Activated CD4-positive, alpha-beta T cell treated with anti-CD3 and anti-CD28 coated beads for 1 hour (primary cell): ENCODE measurements at regions not wholly inside any gene's neighbourhood (a gene's known extent, or its start where the extent isn't known, plus 50 kb on each side); places are given as distances from the start of the nearest gene placed in this dataset.

Experiments used
- DNase-seq: peaks from one replicate; pipeline ENCODE4 v3.0.0-alpha.2; 2020

DNA sequence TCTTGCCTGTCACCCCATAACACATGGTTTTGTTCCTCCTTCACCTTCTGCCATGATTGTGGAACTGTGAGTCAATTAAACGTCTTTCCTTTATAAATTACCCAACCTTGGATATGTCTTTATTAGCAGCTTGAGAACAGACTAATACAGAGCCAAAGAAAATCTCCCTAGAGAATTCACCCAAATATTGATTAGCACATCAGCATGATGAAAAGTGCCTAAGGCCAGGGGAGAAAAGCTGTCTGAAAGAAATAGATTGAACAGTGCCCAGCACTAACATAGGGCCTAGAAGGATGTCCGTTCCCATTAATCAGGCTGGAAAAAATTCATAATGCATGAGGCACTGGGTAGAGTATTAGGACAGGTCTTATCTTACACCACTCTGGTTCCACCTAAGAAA is 111.9 kb upstream of the CALN1 start:
- no peak for DNase-seq

DNA sequence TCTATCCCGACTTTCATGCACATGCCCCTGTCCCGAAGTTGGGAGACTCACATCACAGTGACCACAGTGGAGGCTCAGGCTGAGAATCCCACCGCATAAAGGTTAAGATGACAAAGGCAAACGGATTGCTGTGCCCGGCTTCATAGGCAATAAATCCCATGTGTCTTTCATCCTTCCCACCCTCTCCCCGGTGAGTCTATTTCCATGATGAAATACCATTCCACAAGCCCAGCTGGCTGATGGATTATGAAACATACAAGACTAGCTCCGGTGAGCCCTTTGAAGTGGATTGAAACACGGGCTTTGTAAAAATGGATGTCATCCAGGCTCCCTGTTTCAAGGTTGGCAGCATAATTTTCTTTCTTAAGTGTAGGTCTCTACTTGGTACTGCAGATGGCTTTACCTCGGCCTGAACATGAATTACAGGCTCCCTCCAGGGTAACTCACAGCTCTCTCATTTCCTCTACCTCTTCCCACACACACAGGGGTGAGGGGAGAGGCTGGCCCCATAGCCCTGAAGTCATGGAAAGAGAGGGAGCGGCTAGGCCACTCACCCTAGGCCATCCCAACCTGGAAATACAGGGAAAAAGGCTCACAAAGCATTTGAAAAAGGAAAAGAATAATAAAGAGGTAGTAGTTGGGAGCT is 92.0 kb upstream of the CALN1 start:
- no peak for DNase-seq

DNA sequence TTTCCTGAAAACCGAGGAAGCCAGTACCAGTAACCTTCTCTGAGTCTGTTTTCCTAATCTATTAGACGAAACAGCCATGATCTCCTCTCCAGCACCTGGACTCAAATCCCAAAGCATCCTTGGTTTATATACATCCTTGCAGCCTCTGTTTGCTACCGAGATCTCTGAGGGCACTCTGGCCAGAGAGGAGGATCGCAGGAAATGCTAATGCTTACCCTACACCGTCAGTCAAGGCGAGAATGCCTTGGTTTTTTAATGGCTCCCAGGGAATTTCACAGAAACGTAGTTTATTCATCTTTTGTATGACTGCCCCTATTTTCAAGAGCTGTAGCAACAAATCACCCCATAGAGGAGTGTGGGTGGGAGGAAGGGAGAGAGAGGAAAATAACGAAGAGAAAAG is 91.5 kb upstream of the CALN1 start:
- DNase-seq: no peak

DNA sequence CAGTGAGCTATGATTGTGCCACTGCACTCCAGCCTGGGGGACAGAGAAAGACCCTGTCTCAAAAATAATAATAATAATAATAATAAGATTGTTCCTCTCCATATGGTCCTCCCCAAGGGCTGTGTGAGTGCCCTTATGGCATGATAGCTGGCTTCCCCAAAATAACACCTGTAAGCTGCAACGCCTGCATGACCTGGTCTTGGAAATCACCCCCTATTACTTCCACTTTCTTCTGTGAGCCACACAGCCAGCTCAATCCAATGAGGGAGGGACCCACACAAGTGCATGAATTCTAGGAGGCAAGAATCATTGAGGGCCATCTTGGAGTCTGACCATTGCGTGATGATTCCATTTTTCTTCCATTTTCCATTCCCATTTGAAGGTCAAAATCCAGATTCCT is 82.7 kb upstream of the CALN1 start:
- no peak for DNase-seq

DNA sequence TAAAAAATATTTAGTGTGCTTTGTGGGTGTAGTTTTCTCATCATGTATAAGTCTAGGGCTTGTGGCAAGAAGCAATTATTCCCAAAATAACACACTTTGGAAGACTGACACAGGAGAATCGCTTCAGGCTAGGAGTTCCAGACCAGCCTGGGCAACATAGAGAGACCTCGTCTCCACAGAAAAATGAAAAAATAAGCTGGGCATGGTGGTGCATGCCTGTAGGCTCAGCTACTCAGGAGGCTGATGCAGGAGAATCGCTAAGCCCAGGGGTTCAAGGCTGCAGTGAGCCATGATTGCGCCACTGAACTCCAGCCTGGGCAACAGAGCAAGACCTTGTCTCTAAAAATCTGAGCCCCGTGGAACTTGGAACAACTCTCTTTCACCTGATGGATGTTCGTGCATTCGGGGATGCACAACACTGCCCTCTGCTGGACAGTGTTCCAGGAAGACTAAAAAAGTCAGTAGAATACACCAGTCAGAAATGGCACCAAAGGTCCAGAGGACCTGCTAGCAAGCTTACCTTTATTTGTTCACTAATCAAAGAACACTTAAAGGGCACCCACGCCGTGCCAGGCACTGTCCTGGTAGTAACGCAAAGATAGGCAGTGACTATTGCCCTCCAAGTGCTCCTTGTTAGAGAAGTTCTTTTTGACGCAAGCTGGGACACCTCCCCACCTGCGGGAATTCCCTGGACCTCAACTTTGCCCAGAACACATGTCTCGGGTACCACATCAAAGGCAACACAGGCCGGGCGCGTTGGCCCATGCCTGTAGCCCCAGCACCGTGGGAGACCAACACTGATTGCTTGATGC is 81.9 kb upstream of the CALN1 start:
- peak; percentile 14 for DNase-seq

DNA sequence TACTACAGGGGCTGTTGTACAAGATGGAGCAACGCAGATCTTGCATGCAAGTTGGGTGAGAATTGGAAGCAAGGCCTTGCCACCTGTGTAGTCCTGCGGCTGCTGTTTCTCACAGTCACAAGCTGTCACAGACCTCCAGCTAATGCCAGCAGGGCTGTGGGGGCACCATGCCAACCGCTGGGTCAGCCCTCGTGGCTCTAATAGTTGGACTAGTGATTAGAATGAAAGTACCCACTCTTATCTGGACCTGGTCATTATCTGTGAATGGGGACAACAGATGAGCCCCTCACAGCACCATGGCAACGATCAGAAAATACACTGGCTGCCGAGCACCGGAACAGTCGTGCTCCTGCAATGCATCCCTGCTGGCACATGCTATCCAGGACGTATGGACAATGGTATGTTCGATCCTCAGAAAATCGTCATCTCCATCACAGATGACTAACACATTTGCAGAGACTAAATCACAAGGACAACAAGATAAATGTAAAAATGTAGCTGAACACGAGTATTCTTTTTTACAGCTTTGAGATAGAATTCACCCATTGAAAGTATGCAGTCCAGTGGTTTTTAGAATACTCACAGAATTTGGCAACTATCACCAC is 80.4 kb upstream of the CALN1 start:
- no peak for DNase-seq

DNA sequence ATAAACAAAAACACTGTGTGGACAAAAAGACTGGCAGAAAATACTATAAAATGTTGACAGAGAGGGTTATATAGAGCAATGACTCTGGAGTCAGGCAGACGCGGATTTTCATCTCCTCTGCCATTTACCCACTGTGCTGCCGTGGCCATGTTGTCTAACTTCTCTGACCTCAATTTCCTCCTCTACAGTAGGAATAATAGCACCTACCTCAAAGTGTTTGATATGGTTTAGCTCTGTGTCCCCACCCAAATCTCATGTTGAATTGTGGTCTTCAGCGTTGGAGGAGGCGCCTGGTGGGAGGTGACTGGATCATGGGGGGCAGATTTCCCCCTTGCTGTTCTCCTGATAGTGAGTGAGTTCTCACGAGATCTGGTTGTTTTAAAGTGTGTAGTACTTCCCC is 78.2 kb upstream of the CALN1 start:
- DNase-seq: no peak

DNA sequence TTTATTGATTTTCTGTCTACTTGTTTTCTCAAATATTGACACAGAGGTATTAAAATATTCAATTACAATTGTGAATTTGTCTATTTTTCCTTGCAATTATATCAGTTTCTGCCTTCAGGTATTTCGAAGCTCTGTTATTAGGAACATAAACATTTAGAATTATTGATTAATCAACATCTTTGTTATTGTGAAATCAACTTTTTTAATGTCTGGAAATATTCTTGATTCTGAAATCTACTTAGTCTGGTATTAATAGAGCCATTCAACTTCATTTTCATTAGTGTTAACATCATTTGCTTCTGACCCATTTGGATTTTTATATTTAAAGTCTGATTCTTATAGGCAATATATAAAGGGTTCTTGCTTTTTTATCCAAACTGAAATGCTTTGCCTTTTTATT is 69.8 kb upstream of the CALN1 start:
- no peak for DNase-seq

DNA sequence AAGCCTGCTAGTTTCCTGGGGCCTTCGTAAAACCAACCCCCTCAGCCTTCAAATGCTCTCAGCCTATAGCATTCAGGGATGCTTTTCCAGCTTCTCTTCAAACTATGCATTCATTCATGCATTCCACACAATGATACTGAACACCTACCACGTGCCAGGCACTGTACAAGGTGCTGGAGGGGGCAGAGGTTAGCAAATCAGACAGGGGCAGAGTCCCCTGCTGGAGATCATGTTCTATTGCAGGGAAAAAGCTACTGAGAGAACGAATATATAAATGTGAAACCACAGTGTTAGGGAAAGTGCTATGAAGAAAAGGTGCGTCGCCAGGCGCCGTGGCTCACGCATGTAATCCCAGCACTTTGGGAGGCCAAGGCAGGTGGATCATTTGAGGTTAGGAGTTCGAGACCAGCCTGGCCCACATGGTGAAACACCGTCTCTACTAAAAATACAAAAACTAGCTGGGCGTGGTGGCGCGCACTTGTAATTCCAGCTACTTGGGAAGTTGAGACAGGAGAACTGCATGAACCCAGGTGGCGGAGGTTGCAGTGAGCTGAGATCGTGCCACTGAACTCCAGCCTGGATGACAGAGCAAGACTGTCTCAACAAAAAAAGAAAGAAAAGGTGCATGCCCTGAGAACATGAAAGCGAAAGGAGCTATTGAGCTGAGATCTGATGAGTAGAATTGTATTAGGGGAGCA is 64.6 kb upstream of the CALN1 start:
- DNase-seq: no peak

DNA sequence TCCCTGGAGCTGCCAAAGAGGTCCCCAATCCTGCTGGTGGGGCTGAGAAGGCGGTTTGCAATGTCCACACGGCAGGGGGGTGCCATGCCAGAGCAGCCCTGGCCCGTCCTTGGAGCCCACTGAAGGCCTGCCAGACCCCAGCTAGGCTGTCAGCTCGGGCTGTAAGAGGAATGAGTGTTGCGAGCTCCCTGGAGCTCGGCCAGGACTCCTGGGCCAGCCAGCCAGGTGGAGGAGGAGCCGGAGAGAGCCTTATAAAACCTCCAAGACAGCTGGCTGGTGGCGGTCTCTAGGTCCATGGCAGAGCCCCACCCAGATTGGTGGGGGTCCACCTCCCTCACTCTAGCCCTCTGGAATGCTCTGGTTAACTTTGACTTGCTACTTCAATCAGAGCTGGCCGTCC is 55.1 kb upstream of the CALN1 start:
- no peak for DNase-seq

DNA sequence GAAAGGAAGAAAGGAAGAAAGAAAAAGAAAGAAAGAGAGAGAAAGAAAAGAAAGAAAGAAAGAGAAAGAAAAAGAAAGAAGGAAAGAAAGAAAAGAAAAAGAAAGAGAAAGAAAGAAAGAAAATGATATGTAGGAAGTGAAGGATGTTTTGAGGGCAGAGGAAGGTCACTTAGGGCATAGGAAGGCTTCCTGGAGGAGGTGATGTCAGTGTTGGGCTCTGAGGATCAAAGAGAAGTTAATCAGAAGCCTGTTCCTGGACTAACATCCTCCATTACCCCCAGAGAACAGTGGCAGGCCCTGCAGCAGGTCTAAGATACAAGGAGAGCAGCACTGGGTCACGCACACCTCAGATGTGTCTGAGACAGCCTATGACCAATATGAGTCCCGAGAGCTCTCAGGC is 54.7 kb upstream of the CALN1 start:
- no peak for DNase-seq

DNA sequence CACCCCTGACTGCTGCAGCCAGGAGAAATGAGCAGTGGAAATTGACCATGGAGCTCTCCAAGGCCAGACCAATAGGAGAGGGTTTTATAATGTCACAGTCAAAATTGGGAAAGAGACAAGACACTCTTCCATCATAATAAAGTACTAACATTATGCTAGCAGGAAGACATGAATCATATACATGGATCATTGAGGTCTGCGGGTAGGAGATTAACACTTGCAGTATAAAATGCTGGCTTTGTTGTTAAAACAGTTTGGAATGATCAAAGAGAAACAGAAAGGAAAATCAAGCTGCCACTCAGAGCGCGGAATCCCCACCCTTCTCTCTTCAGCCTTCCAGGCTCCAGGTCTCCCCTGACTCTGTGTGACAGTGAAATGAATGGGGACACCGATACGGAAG is 53.4 kb upstream of the CALN1 start:
- no peak for DNase-seq

DNA sequence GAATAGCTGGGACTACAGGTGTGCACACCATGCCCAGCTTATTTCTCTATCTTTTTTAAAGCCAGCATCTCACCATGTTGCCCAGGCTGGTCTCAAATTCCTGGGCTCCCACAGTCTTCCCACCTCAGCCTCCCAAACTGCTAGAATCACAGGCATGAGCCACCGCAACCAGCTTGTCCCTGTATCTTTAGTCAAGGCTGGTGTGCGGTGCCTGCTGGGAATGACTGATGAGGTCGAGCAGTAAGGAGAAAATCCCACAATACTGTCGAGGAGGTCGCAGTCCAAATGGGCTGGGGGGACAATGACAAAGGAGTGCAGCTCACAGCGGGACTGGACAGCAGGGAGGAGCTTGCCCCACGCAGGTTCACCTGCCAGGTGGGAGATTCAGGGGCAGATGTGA is 50.2 kb upstream of the CALN1 start:
- no peak for DNase-seq
